Activated T-cell treated with anti-CD3 and anti-CD28 coated beads for 48 hours (primary cell): ENCODE measurements at regions not wholly inside any gene's neighbourhood (a gene's known extent, or its start where the extent isn't known, plus 50 kb on each side); places are given as distances from the start of the nearest gene placed in this dataset.

Source experiments
- DNase-seq: peaks from one replicate; pipeline ENCODE4 v3.0.0-alpha.2; 2020; ENCODE audit warnings: low read depth

DNA sequence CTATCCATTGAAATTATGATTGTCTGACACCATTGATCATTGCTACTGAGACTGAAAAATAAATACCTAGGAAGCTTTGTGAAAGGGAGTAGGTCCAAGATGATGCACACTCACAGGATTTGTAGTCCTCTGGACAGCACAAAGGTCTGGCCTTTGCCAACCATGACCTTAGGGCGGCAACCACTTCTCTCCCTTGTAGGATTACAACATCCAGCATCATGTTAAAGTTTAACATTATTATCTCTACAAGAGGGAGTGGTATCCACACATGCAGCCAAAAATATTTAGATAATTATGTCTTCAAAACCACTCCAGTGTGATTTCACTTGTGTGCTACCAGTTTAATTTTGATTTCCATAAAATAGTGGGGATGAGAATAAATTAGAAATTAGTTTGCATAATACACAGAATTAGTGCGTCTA, 51.1 kb upstream of the NHSL1 start:
- no peak for DNase-seq

DNA sequence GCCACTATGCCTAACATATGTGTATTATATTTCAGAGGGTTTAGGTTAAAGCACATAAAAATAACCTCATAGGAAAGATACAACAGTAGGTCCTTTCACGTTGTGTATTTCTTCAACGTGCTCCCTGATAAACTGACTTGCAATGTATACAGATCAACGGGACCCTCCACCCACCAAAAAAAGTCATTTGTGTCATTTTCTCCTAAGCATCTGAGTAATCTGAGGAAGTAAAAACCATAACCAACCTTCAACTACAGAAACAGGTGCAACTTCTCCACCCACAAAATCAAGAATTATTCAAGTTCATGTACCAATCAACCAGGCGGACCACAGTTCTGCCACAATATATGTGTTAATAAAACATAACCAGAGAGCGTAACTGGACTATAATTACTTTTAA, 54.9 kb upstream of the NHSL1 start:
- DNase-seq: no peak

- DNase-seq: no peak
Observed at GRCh38 chr6:138555421-138555988, 56.2 kb upstream of the NHSL1 start.

DNA sequence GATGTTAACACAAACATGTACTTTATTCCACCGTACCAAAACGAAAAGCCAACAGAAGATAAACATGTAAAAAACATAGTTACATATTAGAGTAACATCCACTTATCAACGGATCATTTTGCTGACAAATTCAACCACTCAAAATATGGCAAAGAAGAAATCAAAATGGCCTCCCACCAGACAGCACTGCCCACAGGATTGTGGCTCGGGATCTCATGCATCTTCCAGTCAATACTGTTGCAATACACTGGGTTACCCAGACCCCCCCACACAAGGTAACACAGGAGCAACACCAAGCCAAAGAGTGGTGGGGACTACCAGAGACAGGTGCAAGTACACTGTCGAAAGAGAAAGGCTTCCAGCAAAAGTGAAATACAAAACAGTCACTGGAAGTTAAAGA, 57.9 kb upstream of the NHSL1 start:
- no peak for DNase-seq

- no peak for DNase-seq
Observed at GRCh38 chr6:138559143-138559542, 59.8 kb upstream of the NHSL1 start.

GRCh38 chr6:138560130-138560860, 61.0 kb upstream of the NHSL1 start:
- no peak for DNase-seq

GRCh38 chr6:138562691-138563090, 63.4 kb upstream of the NHSL1 start:
- no peak for DNase-seq

- DNase-seq: no peak
Observed at GRCh38 chr6:138563231-138563630, 63.9 kb upstream of the NHSL1 start.

DNA sequence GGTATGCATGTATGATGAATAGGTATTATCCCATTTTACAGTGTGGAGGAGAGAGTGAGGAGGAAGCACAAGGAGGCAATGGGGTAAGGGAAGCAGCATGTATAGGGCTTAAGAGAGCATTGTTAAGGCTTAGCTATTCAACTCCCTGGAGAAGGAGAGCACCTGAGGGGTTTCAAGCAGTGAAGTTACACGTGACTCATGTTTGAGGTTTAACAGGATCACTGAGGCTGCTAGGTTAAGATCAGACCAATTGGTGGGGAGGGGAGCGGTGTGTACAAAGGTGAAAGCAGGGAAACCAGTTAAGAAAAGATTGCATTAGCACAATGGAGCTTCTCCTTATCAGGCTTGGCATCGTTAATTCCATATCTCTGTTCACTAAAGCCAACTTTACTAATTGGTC, 64.4 kb upstream of the NHSL1 start:
- no peak for DNase-seq

DNA sequence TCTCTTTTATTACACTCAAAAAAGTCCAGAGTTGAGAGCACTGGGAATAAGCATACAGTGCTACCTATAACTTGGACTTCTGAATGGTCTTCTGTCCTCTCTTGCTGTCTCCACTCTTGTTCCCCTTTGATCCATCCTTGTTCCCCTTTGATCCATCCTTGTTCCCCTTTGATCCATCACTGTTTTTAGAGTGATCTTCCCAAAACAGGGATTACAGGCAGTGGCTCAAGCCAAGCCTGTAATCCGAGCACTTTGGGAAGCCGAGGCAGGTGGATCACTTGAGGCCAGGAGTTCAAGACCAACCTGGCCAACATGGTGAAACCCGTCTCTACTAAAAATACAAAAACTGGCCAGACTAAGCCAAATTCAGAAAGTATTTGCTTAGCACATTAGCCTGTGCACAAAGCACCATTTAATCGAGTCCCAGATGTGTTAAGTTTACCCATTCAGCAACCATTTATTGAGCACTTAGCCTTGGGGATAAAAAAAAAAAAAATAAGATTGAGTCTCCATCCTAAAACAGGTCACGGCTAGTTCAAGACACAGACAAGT, 65.0 kb upstream of the NHSL1 start:
- DNase-seq: no peak

GRCh38 chr6:138567052-138567451, 67.8 kb upstream of the NHSL1 start:
- DNase-seq: no peak

GRCh38 chr6:138568997-138569396, 69.7 kb upstream of the NHSL1 start:
- no peak for DNase-seq

DNA sequence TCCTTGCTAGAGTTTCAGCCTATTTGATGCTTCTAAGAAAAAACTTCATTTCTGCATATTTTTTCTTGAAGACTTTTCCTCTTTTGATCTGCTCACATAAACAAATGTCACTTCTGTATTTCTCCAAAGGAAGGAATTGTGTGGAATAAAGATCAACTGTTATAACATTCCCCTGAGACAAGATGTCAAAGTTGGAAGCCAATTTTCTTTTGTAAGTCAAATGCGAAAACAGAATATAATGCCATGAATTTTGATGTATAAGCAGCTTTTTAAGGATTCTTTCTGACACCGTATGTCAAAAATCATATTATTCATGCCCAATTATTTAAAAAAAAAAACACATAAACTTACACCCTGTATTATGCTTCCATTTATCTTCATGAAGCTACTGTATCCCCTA, 70.3 kb upstream of the NHSL1 start:
- DNase-seq: no peak

GRCh38 chr6:138569970-138570724, 70.9 kb upstream of the NHSL1 start:
- no peak for DNase-seq

DNA sequence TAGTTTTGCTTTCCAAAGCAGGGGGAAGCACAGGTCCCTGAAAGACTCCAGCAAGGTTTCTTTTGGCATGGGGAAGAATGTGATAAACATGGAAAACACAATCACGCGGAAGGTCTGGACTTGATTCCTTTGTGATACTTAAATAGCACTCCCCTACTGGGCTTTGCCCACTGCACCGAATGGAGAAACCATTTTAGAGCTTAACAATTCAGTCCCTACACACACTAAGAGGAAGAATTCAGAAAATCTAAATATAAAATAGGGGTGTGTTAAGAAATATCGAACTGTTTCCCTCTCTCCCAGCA, 71.4 kb upstream of the NHSL1 start:
- DNase-seq: no peak

- no peak for DNase-seq
Observed at GRCh38 chr6:138571181-138571580, 71.9 kb upstream of the NHSL1 start.

- DNase-seq: no peak
Observed at GRCh38 chr6:138571585-138572166, 72.4 kb upstream of the NHSL1 start.

DNA sequence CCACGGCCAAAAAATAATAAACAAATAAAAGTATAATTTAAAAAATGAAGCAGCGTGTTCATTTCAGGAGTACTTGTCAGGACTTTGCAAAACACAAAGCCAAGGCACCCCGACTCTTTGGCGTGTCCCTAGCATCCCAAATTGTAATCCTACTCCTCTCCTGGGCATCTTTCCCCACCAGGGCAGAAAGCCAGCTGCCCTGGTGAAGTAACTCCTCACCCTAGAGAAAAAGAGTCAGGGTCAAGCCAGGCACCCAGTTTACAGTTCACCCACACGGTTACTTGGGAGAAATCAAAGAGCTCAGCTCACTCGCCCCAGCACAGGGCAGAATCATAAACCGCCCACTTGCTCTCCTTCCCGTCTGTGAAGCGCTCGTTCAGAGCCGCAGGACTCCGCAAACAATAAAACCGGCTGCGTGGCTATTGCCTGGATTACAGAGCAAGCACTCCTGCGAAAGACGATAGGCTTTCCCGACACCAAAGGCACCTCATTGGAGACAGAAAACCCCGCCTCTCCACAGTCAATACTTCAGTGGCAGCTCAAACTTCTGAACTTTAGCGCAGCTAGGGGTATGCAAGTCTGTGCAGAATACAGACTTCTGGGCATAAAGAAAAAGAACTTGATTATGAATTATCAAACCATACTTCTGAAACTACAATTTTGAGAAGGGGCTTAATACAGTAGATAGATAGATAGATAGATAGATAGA, 73.0 kb upstream of the NHSL1 start:
- DNase-seq: no peak

GRCh38 chr6:138572885-138573284, 73.6 kb upstream of the NHSL1 start:
- no peak for DNase-seq

- DNase-seq: no peak
Observed at GRCh38 chr6:138575257-138575656, 76.0 kb upstream of the NHSL1 start.

- no peak for DNase-seq
Observed at GRCh38 chr6:138576313-138576712, 77.0 kb upstream of the NHSL1 start.
